H9 (cell line): ENCODE measurements at regions not wholly inside any gene's neighbourhood (a gene's known extent, or its start where the extent isn't known, plus 50 kb on each side); places are given as distances from the start of the nearest gene placed in this dataset.

Source experiments
- DNase-seq: peaks from one replicate; pipeline ENCODE4 v3.0.0-alpha.2; 2017
- H2AFZ ChIP-seq: one replicate; pipeline ENCODE4 v1.6.1; 2013; ENCODE audit warnings: mild to moderate bottlenecking, low read length, control low read depth, moderate library complexity
- H2AK5ac ChIP-seq: 2 replicates; pipeline ENCODE4 v1.6.1; 2013; ENCODE audit warnings: low read length, control low read depth, mixed read lengths; ENCODE audit not compliant: insufficient read length
- H2BK120ac ChIP-seq: one replicate; pipeline ENCODE4 v1.6.1; 2013; ENCODE audit warnings: low read depth, mild to moderate bottlenecking, low read length, control low read depth, inconsistent platforms; ENCODE audit not compliant: poor library complexity, severe bottlenecking
- H2BK12ac ChIP-seq: 2 replicates; pipeline ENCODE4 v1.6.1; 2013; ENCODE audit warnings: low read length, control low read depth, mixed read lengths, low read depth; ENCODE audit not compliant: insufficient read length
- H2BK15ac ChIP-seq: 2 replicates; pipeline ENCODE4 v1.6.1; 2013; ENCODE audit warnings: low read depth, low read length, control low read depth
- H2BK20ac ChIP-seq: one replicate; pipeline ENCODE4 v1.6.1; 2013; ENCODE audit warnings: low read depth, mild to moderate bottlenecking, low read length, control low read depth, inconsistent platforms; ENCODE audit not compliant: poor library complexity, severe bottlenecking
- H2BK5ac ChIP-seq: 2 replicates; pipeline ENCODE4 v1.6.1; 2013; ENCODE audit warnings: low read length, control low read depth, mixed read lengths; ENCODE audit not compliant: insufficient read length
- H3K14ac ChIP-seq: 2 replicates; pipeline ENCODE4 v1.6.1; 2013; ENCODE audit warnings: low read length, control low read depth; ENCODE audit not compliant: insufficient read depth
- H3K18ac ChIP-seq: 2 replicates; pipeline ENCODE4 v1.6.1; 2013; ENCODE audit warnings: low read depth, mild to moderate bottlenecking, mixed read lengths, low read length, control low read depth; ENCODE audit not compliant: insufficient read length
- H3K23ac ChIP-seq: 2 replicates; pipeline ENCODE4 v1.6.1; 2013; ENCODE audit warnings: low read length, control low read depth, mixed read lengths, low read depth; ENCODE audit not compliant: insufficient read length
- H3K23me2 ChIP-seq: 2 replicates; pipeline ENCODE4 v1.6.1; 2013; ENCODE audit warnings: low read depth, mild to moderate bottlenecking, mixed read lengths, low read length, control low read depth; ENCODE audit not compliant: insufficient read length, poor library complexity, severe bottlenecking
- H3K27ac ChIP-seq: 2 replicates; pipeline ENCODE4 v1.5.1; 2013; ENCODE audit warnings: low read length, control low read depth, mixed read lengths, low read depth; ENCODE audit not compliant: insufficient read length
- H3K27me3 ChIP-seq: 2 replicates; pipeline ENCODE4 v1.6.1; 2013; ENCODE audit warnings: low read length, control low read depth, inconsistent platforms; ENCODE audit not compliant: insufficient read depth
- H3K4ac ChIP-seq: 2 replicates; pipeline ENCODE4 v1.6.1; 2013; ENCODE audit warnings: low read depth, mild to moderate bottlenecking, control low read depth, inconsistent platforms, low read length, moderate library complexity
- H3K4me1 ChIP-seq: 2 replicates; pipeline ENCODE4 v1.6.1; 2013; ENCODE audit warnings: low read length, control low read depth, inconsistent platforms; ENCODE audit not compliant: insufficient read depth
- H3K4me2 ChIP-seq: 2 replicates; pipeline ENCODE4 v1.6.1; 2013; ENCODE audit warnings: low read length, control low read depth, mixed read lengths; ENCODE audit not compliant: insufficient read length, insufficient read depth
- H3K56ac ChIP-seq: 2 replicates; pipeline ENCODE4 v1.6.1; 2013; ENCODE audit warnings: low read depth, mild to moderate bottlenecking, mixed read lengths, low read length, control low read depth; ENCODE audit not compliant: insufficient read length
- H3K79me1 ChIP-seq: 2 replicates; pipeline ENCODE4 v1.6.1; 2013; ENCODE audit warnings: low read depth, mild to moderate bottlenecking, moderate library complexity, low read length, control low read depth, inconsistent platforms; ENCODE audit not compliant: insufficient read depth, poor library complexity, severe bottlenecking
- H3K79me2 ChIP-seq: 2 replicates; pipeline ENCODE4 v1.6.1; 2013; ENCODE audit warnings: low read length, control low read depth, inconsistent platforms; ENCODE audit not compliant: insufficient read depth
- H3K9ac ChIP-seq: 2 replicates; pipeline ENCODE4 v1.6.1; 2013; ENCODE audit warnings: low read length, control low read depth, mixed read lengths; ENCODE audit not compliant: insufficient read length; ENCODE audit errors: extremely low read depth
- H3K9me3 ChIP-seq: one replicate; pipeline ENCODE4 v1.6.1; 2013; ENCODE audit warnings: low read depth, low read length, inconsistent platforms; ENCODE audit not compliant: control insufficient read depth
- H3T11ph ChIP-seq: one replicate; pipeline ENCODE4 v1.6.1; 2013; ENCODE audit warnings: mild to moderate bottlenecking, low read length, control low read depth, inconsistent platforms
- H4K20me1 ChIP-seq: one replicate; pipeline ENCODE4 v1.6.1; 2013; ENCODE audit not compliant: control insufficient read depth, insufficient read length, insufficient read depth
- H4K5ac ChIP-seq: 2 replicates; pipeline ENCODE4 v1.6.1; 2013; ENCODE audit warnings: low read depth, mild to moderate bottlenecking, mixed read lengths, low read length, control low read depth; ENCODE audit not compliant: insufficient read length
- H4K8ac ChIP-seq: replicated peaks from 2 replicates; pipeline ENCODE4 v1.6.1; 2013; ENCODE audit warnings: low read length, control low read depth, mixed read lengths, low read depth; ENCODE audit not compliant: insufficient read length
- H4K91ac ChIP-seq: 2 replicates; pipeline ENCODE4 v1.6.1; 2013; ENCODE audit warnings: low read depth, mild to moderate bottlenecking, moderate library complexity, mixed read lengths, low read length, control low read depth; ENCODE audit not compliant: insufficient read length
- H3K27ac Mint-ChIP-seq, 3 experiments: 2 replicates in 2 of 3; 3 replicates in 1 of 3; pipeline ENCODE4 v1.8.0; 2020 to 2021; ENCODE audit warnings: mixed read lengths in 3 of 3, mild to moderate bottlenecking in 1 of 3, moderate library complexity in 1 of 3
- H3K27me3 Mint-ChIP-seq: 2 replicates; pipeline ENCODE4 v1.8.0; 2021; ENCODE audit warnings: low read depth, mild to moderate bottlenecking, moderate library complexity, mixed read lengths
- H3K36me3 Mint-ChIP-seq, 3 experiments: 2 replicates in 2 of 3; 3 replicates in 1 of 3; pipeline ENCODE4 v1.8.0; 2020 to 2021; ENCODE audit warnings: low read depth in 3 of 3, mixed read lengths in 3 of 3; ENCODE audit not compliant: insufficient read depth in 1 of 3
- H3K4me1 Mint-ChIP-seq, 2 experiments: 2 replicates each; pipeline ENCODE4 v1.8.0; 2020; ENCODE audit warnings: mixed read lengths in 2 of 2
- H3K4me3 Mint-ChIP-seq, 2 experiments: 2 replicates in 1 of 2; 3 replicates in 1 of 2; pipeline ENCODE4 v1.8.0; 2020 to 2021; ENCODE audit warnings: mild to moderate bottlenecking in 2 of 2, mixed read lengths in 2 of 2, moderate library complexity in 1 of 2
- H3K9me3 Mint-ChIP-seq, 2 experiments: 2 replicates in 1 of 2; 3 replicates in 1 of 2; pipeline ENCODE4 v1.8.0; 2020; ENCODE audit warnings: mild to moderate bottlenecking in 2 of 2, mixed read lengths in 2 of 2, moderate library complexity in 1 of 2
- WGBS: extraction: QIAGEN DNeasy Blood & Tissue Kit; methylation state at CpG from one replicate; pipeline ENCODE4 v1.1.7; 2013; ENCODE audit warnings: missing lambda C conversion rate, low lambda C conversion rate, mixed read lengths; ENCODE audit not compliant: insufficient read length; ENCODE audit errors: extremely low coverage; 5-methylcytosine and 5-hydroxymethylcytosine counted together
- TF ChIP-seq, protein P1 (sequence below): fragments of 200-600 bp; sonication (generic); conservative IDR thresholded peaks from 3 replicates; pipeline ENCODE4 v1.8.0; 2021; ENCODE audit warnings: antibody characterized with exemption, mild to moderate bottlenecking

GRCh38 chr2:40957508-40957907 lies 505.6 kb upstream of the SLC8A1 start:
- H3K27ac Mint-ChIP-seq = peak overlapping the region in 2 of 3 experiments; percentile 59 to 62; a peak in 1 of 7 replicates
- no CpG with 5 or more reads among the region's 9 CpGs for WGBS
- no peak overlapping the region for H2BK5ac ChIP-seq

More at GRCh38 chr2:40957508-40957907, 505.6 kb upstream of the SLC8A1 start:
- no peak overlapping the region for H2BK12ac ChIP-seq
- no peak overlapping the region for H3K4ac ChIP-seq
- no peak overlapping the region for H3K14ac ChIP-seq
- no peak overlapping the region for H3K56ac ChIP-seq
- H3K36me3 Mint-ChIP-seq = no peaks in the 10 kb centered on the region
- no peak overlapping the region for H3K27ac ChIP-seq
- H2BK20ac ChIP-seq = no peak overlapping the region
- H3K4me1 ChIP-seq = no peaks in the 10 kb centered on the region
- H3K4me2 ChIP-seq = no peak overlapping the region
- no peaks in the 10 kb centered on the region for H3K23me2 ChIP-seq
- H4K20me1 ChIP-seq = no peaks in the 10 kb centered on the region
- no peak overlapping the region for H3K9ac ChIP-seq
- no peak overlapping the region for H2BK15ac ChIP-seq
- no peak overlapping the region for H2AK5ac ChIP-seq
- H3K9me3 Mint-ChIP-seq = no peaks in the 10 kb centered on the region
- H4K91ac ChIP-seq = no peak overlapping the region
- H3K4me3 Mint-ChIP-seq = no peak overlapping the region
- TF ChIP-seq, protein P1, sequence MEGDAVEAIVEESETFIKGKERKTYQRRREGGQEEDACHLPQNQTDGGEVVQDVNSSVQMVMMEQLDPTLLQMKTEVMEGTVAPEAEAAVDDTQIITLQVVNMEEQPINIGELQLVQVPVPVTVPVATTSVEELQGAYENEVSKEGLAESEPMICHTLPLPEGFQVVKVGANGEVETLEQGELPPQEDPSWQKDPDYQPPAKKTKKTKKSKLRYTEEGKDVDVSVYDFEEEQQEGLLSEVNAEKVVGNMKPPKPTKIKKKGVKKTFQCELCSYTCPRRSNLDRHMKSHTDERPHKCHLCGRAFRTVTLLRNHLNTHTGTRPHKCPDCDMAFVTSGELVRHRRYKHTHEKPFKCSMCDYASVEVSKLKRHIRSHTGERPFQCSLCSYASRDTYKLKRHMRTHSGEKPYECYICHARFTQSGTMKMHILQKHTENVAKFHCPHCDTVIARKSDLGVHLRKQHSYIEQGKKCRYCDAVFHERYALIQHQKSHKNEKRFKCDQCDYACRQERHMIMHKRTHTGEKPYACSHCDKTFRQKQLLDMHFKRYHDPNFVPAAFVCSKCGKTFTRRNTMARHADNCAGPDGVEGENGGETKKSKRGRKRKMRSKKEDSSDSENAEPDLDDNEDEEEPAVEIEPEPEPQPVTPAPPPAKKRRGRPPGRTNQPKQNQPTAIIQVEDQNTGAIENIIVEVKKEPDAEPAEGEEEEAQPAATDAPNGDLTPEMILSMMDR = no peak
- H3K79me1 ChIP-seq = no peaks in the 10 kb centered on the region
- no peaks in the 10 kb centered on the region for H3K79me2 ChIP-seq
- no peak overlapping the region for H3K23ac ChIP-seq
- no peaks in the 10 kb centered on the region for H3K27me3 Mint-ChIP-seq
- no peak for DNase-seq
- no peak overlapping the region for H2AFZ ChIP-seq
- no peak overlapping the region for H4K8ac ChIP-seq
- H4K5ac ChIP-seq = no peak overlapping the region
- no peaks in the 10 kb centered on the region for H3K27me3 ChIP-seq
- no peak overlapping the region for H2BK120ac ChIP-seq
- peaks cover 3 to 4% of the 10 kb centered on the region in 2 experiments; a peak in 1 of 4 replicates for H3K4me1 Mint-ChIP-seq
- H3T11ph ChIP-seq = no peak overlapping the region
- H3K18ac ChIP-seq = no peak overlapping the region
- H3K9me3 ChIP-seq = no peaks in the 10 kb centered on the region
